Osteocyte (in vitro differentiated cells): ENCODE measurements at regions not wholly inside any gene's neighbourhood (a gene's known extent, or its start where the extent isn't known, plus 50 kb on each side); places are given as distances from the start of the nearest gene placed in this dataset.
A peak's percentile ranks its signal among the peaks of the same experiment; 100 is the strongest.

ENCODE experiments used
- DNase-seq: peaks from one replicate; pipeline ENCODE4 v3.0.0; 2021; ENCODE audit warnings: mixed read lengths; ENCODE audit not compliant: unreplicated experiment; ENCODE audit errors: extremely low spot score
- H3K27ac Mint-ChIP-seq: one replicate; pipeline ENCODE4 v1.8.0; 2021; ENCODE audit warnings: mild to moderate bottlenecking, mixed read lengths; ENCODE audit not compliant: unreplicated experiment
- H3K27me3 Mint-ChIP-seq: one replicate; pipeline ENCODE4 v1.8.0; 2021; ENCODE audit warnings: mixed read lengths; ENCODE audit not compliant: unreplicated experiment
- H3K36me3 Mint-ChIP-seq: one replicate; pipeline ENCODE4 v1.8.0; 2021; ENCODE audit warnings: mixed read lengths; ENCODE audit not compliant: unreplicated experiment
- H3K4me1 Mint-ChIP-seq: one replicate; pipeline ENCODE4 v1.8.0; 2021; ENCODE audit warnings: mixed read lengths; ENCODE audit not compliant: unreplicated experiment
- H3K4me3 Mint-ChIP-seq: one replicate; pipeline ENCODE4 v1.8.0; 2021; ENCODE audit warnings: mild to moderate bottlenecking, moderate library complexity, mixed read lengths; ENCODE audit not compliant: unreplicated experiment
- H3K9me3 Mint-ChIP-seq: one replicate; pipeline ENCODE4 v1.8.0; 2021; ENCODE audit warnings: mixed read lengths; ENCODE audit not compliant: unreplicated experiment
- CTCF ChIP-seq: fragments of 200-600 bp; sonication (generic); IDR thresholded peaks from 2 replicates; pipeline ENCODE4 v1.5.0; 2021; ENCODE audit warnings: antibody characterized with exemption, mild to moderate bottlenecking, moderate library complexity

DNA sequence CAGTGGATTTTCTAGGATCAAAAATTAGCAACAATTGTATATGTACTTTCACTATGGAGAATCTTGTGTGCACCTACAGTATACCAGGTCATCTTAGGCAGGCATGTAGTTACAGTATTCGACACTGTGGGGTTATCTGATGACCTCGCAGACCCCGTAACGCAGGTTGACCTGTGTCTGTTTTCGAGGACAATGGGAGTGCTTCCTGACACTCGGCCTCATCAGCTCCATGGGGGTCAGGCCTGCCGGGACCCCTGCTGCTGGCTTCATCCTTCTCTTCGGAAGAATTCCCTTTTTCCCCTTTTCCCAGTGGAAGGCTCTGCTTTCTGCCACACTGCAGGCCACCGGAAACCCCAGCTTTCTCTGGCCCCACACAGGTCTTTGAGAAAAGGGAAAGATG lies 102.8 kb upstream of the TMEM18 start:
- no peaks in the 10 kb centered on the region for H3K36me3 Mint-ChIP-seq
- peaks cover 4% of the 10 kb centered on the region for H3K9me3 Mint-ChIP-seq
- H3K27me3 Mint-ChIP-seq: no peaks in the 10 kb centered on the region
- no peak for DNase-seq
- no peak overlapping the region for H3K27ac Mint-ChIP-seq
- H3K4me1 Mint-ChIP-seq: peaks cover 12% of the 10 kb centered on the region
- H3K4me3 Mint-ChIP-seq: no peak overlapping the region
- TF ChIP-seq CTCF: no peak

- TF ChIP-seq CTCF: no peak
- peaks cover 4% of the 10 kb centered on the region for H3K9me3 Mint-ChIP-seq
- peaks cover 14% of the 10 kb centered on the region for H3K4me1 Mint-ChIP-seq
- H3K4me3 Mint-ChIP-seq: no peak overlapping the region
- DNase-seq: no peak
- no peak overlapping the region for H3K27ac Mint-ChIP-seq
- H3K27me3 Mint-ChIP-seq: no peaks in the 10 kb centered on the region
- H3K36me3 Mint-ChIP-seq: no peaks in the 10 kb centered on the region
Observed at GRCh38 chr2:778731-779350, 101.6 kb upstream of the TMEM18 start.

GRCh38 chr2:777546-777945 lies 100.3 kb upstream of the TMEM18 start:
- Mint-ChIP-seq H3K4me1 (peaks cover 14% of the 10 kb centered on the region), H3K36me3 (no peaks in the 10 kb centered on the region), H3K27ac (no peak overlapping the region), H3K9me3 (no peaks in the 10 kb centered on the region), H3K27me3 (no peaks in the 10 kb centered on the region), H3K4me3 (no peak overlapping the region)
- no peak for TF ChIP-seq CTCF
- DNase-seq: no peak

DNA sequence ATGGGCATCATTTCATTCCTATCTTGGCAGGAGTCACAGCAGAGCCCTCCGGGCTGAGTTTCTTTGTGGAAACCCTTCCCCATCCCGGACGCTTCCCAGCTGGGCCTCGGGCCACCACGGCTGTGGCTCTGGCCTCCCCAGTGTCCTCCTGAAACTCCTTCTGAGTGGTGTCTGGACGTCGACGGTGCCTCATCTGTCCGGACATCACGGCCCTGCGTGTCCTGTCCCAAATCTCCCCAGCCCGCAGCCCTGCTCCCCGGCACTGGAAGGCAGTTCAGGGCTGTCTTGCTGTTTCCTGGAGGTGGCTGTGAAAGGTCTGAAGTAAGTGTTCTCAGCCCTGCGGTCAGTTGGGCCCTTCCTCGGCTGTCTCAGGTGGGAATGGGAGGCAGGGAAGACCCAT lies 99.8 kb upstream of the TMEM18 start:
- Mint-ChIP-seq H3K4me3 (no peak overlapping the region), H3K36me3 (no peaks in the 10 kb centered on the region), H3K27ac (no peak overlapping the region), H3K4me1 (peaks cover 14% of the 10 kb centered on the region), H3K27me3 (no peaks in the 10 kb centered on the region), H3K9me3 (no peaks in the 10 kb centered on the region)
- DNase-seq: no peak
- TF ChIP-seq CTCF: no peak

DNA sequence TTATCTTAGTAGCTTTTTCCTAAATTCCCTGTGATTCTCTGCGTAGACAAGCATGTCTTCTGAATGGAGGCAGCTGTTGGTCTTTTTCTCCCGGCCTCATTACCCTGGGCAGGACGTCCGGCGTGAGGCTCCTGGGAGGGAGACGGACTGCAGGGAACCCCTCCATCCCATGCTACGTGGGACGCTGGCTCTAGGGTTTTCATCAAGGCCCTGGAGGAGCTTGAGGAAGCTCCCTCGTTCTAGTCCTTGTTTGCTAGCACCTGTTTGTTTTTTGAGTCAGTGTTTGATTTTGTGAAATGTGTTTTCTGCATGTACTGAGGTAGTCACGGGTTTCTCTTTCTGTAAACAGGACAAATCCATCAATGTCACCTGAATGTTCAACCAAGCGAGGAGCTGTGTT lies 99.3 kb upstream of the TMEM18 start:
- Mint-ChIP-seq H3K9me3 (no peaks in the 10 kb centered on the region), H3K27ac (peak overlapping the region; percentile 9), H3K27me3 (no peaks in the 10 kb centered on the region)

More for the DNA sequence above, 99.3 kb upstream of the TMEM18 start:
- no peak for TF ChIP-seq CTCF
- no peak for DNase-seq
- H3K4me1 Mint-ChIP-seq: peaks cover 14% of the 10 kb centered on the region
- H3K4me3 Mint-ChIP-seq: no peak overlapping the region
- H3K36me3 Mint-ChIP-seq: no peaks in the 10 kb centered on the region
